A673 (cell line): ENCODE measurements at regions not wholly inside any gene's neighbourhood (a gene's known extent, or its start where the extent isn't known, plus 50 kb on each side); places are given as distances from the start of the nearest gene placed in this dataset.

Experiments
- BruUV-seq: library from RNA; stranded (reverse); fragments of 400-500 nt; replicated peaks from 2 replicates; lab custom pipeline; 2021; lab: Mats Ljungman, UMichigan
- CTCF ChIA-PET: fragments of 300-600 bp; sonication (Branson Sonifier 250); formaldehyde crosslinking; loops from one replicate; lab custom pipeline; 2022; ENCODE audit warnings: antibody characterized with exemption; lab: Charles Lee
- POLR2A ChIA-PET: fragments of 300-600 bp; sonication (Branson Sonifier 250); formaldehyde crosslinking; loops from one replicate; lab custom pipeline; 2022; ENCODE audit warnings: antibody characterized with exemption; ENCODE audit not compliant: low non-redundant PET; lab: Charles Lee
- DNase-seq: peaks from one replicate; pipeline ENCODE4 v3.0.0-alpha.2; 2015; ENCODE audit warnings: low spot score
- H3K27ac ChIP-seq: fragments of 200-600 bp; sonication (generic); 2 replicates; pipeline ENCODE4 v1.5.1; 2016; ENCODE audit warnings: mixed run types, low read depth, mild to moderate bottlenecking, mixed read lengths, antibody characterized with exemption, low read length; ENCODE audit not compliant: poor library complexity, severe bottlenecking
- H3K27me3 ChIP-seq: fragments of 200-600 bp; sonication (generic); replicated peaks from 2 replicates; pipeline ENCODE4 v1.6.1; 2017; ENCODE audit warnings: mixed run types, low read depth, mild to moderate bottlenecking, mixed read lengths, antibody characterized with exemption, low read length; ENCODE audit not compliant: insufficient read depth, poor library complexity
- H3K36me3 ChIP-seq: fragments of 200-600 bp; sonication (generic); 2 replicates; pipeline ENCODE4 v1.6.1; 2016; ENCODE audit warnings: mixed run types, mild to moderate bottlenecking, mixed read lengths, antibody characterized with exemption, low read length; ENCODE audit not compliant: insufficient read depth, poor library complexity, severe bottlenecking
- H3K4me1 ChIP-seq: fragments of 200-600 bp; sonication (generic); 2 replicates; pipeline ENCODE4 v1.6.1; 2017; ENCODE audit warnings: mixed run types, mild to moderate bottlenecking, mixed read lengths, antibody characterized with exemption, low read length; ENCODE audit not compliant: insufficient read depth, poor library complexity, severe bottlenecking
- H3K4me3 ChIP-seq: fragments of 200-600 bp; sonication (generic); 2 replicates; pipeline ENCODE4 v1.5.1; 2016; ENCODE audit warnings: low read depth, mixed run types, mild to moderate bottlenecking, mixed read lengths, low read length; ENCODE audit not compliant: poor library complexity, severe bottlenecking
- H3K9me3 ChIP-seq: fragments of 200-600 bp; sonication (generic); 2 replicates; pipeline ENCODE4 v1.6.1; 2016; ENCODE audit warnings: mixed run types, low read depth, mild to moderate bottlenecking, mixed read lengths, antibody characterized with exemption, low read length; ENCODE audit not compliant: poor library complexity, severe bottlenecking
- CTCF ChIP-seq: fragments of 300-800, 200-600 bp; sonication (generic); conservative IDR thresholded peaks from 2 replicates; pipeline ENCODE4 v1.5.1; 2017; ENCODE audit warnings: low read depth, mild to moderate bottlenecking, antibody characterized with exemption, low read length, moderate library complexity, mixed read lengths
- EZH2 ChIP-seq: fragments of 200-600 bp; sonication (generic); IDR thresholded peaks from 2 replicates; pipeline ENCODE4 v1.6.1; 2017; ENCODE audit warnings: borderline replicate concordance, low read depth, mild to moderate bottlenecking, mixed read lengths, antibody characterized with exemption, low read length; ENCODE audit not compliant: poor library complexity, severe bottlenecking
- intact Hi-C: fragments of 100-400 bp; cut with micrococcal nuclease; formaldehyde crosslinking; loops from one replicate; pipeline ENCODE4 v1.10.0; 2022; ENCODE audit not compliant: unreplicated experiment

GRCh38 chr11:119486691-119487259 is 63.8 kb upstream of the THY1 start:
- H3K4me1 ChIP-seq = no peaks in the 10 kb centered on the region
- BruUV-seq = no TSS peak
- no peak for DNase-seq
- CTCF ChIA-PET = no interaction called here
- no peaks in the 10 kb centered on the region for H3K36me3 ChIP-seq
- H3K27me3 ChIP-seq = no peaks in the 10 kb centered on the region
- intact Hi-C loops = no loop called here
- no peak for TF ChIP-seq EZH2
- no peak for TF ChIP-seq CTCF
- POLR2A ChIA-PET = no interaction called here
- H3K9me3 ChIP-seq = no peaks in the 10 kb centered on the region
- H3K27ac ChIP-seq = no peak overlapping the region
- H3K4me3 ChIP-seq = no peak overlapping the region

GRCh38 chr11:119486016-119486415 is 63.0 kb upstream of the THY1 start:
- ChIA-PET POLR2A (no interaction called here), CTCF (no interaction called here)
- no peak for TF ChIP-seq EZH2
- TF ChIP-seq CTCF = no peak
- BruUV-seq = no TSS peak
- no peaks in the 10 kb centered on the region for H3K36me3 ChIP-seq
- H3K4me3 ChIP-seq = no peak overlapping the region
- H3K27me3 ChIP-seq = no peaks in the 10 kb centered on the region
- H3K9me3 ChIP-seq = no peaks in the 10 kb centered on the region
- no peak overlapping the region for H3K27ac ChIP-seq
- intact Hi-C loops = no loop called here
- H3K4me1 ChIP-seq = no peaks in the 10 kb centered on the region
- DNase-seq = no peak

DNA sequence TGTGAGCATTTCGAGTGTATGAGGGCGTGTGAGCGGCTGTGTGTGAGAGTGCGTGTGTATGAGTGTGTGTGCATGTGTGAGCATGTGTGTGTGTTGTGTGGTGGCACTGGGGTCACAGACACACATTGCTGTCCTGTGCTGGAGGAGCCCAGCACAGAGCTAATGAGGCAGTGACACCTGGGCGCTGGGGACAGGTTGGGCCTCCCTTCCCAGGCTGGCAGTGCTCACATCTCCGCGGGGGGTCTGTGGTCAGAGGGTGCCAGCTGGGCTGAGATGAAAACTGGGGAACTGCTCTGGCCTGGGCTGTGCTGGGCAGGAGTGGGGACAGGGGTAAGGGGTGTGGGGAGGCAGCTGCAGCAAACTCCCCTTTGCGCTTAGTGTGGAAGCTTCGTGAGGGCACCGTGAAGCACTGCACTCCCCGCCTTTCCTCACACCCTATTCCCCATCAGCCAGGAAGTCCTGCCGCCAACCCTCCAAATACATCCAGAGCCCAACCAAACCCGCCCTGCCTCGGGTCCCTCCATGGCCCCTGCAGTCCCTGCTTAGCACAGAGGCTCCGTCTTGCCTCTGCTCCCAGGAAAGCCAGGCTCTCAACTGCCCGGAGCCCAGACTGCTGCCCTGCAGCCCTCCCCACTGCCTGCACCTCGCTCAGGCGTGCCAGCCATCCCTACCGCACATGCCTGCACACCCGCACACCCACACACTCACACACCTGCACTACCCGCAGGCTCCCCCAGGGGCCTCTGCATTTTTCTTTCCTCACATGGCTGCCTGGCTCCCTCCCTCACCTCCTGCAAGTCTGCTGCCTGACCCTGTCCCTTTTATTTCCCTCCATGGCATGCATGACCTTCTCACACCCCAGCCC is 62.0 kb upstream of the THY1 start:
- H3K27me3 ChIP-seq = no peaks in the 10 kb centered on the region
- H3K4me1 ChIP-seq = no peaks in the 10 kb centered on the region
- no TSS peak for BruUV-seq
- POLR2A ChIA-PET = no interaction called here
- intact Hi-C loops = loop anchor here (5.0 kb wide), 3 partner anchors 242 to 527 kb away; partner anchors contain the start of gene NECTIN1
- H3K4me3 ChIP-seq = no peak overlapping the region
- CTCF ChIA-PET = interaction anchor here (1.2 kb wide), 1 partner anchor 244 kb away, joined by 3 read pairs; the partner anchor contains the start of gene NECTIN1
- H3K36me3 ChIP-seq = no peaks in the 10 kb centered on the region
- H3K27ac ChIP-seq = no peak overlapping the region
- DNase-seq = no peak
- TF ChIP-seq CTCF = no peak
- no peak for TF ChIP-seq EZH2
- no peaks in the 10 kb centered on the region for H3K9me3 ChIP-seq
